H9 (cell line): ENCODE measurements at regions not wholly inside any gene's neighbourhood (a gene's known extent, or its start where the extent isn't known, plus 50 kb on each side); places are given as distances from the start of the nearest gene placed in this dataset.

ENCODE experiments used
- DNase-seq: peaks from one replicate; pipeline ENCODE4 v3.0.0-alpha.2; 2017
- H2AFZ ChIP-seq: one replicate; pipeline ENCODE4 v1.6.1; 2013; ENCODE audit warnings: mild to moderate bottlenecking, low read length, control low read depth, moderate library complexity
- H2AK5ac ChIP-seq: 2 replicates; pipeline ENCODE4 v1.6.1; 2013; ENCODE audit warnings: low read length, control low read depth, mixed read lengths; ENCODE audit not compliant: insufficient read length
- H2BK120ac ChIP-seq: one replicate; pipeline ENCODE4 v1.6.1; 2013; ENCODE audit warnings: low read depth, mild to moderate bottlenecking, low read length, control low read depth, inconsistent platforms; ENCODE audit not compliant: poor library complexity, severe bottlenecking
- H2BK12ac ChIP-seq: 2 replicates; pipeline ENCODE4 v1.6.1; 2013; ENCODE audit warnings: low read length, control low read depth, mixed read lengths, low read depth; ENCODE audit not compliant: insufficient read length
- H2BK15ac ChIP-seq: 2 replicates; pipeline ENCODE4 v1.6.1; 2013; ENCODE audit warnings: low read depth, low read length, control low read depth
- H2BK20ac ChIP-seq: one replicate; pipeline ENCODE4 v1.6.1; 2013; ENCODE audit warnings: low read depth, mild to moderate bottlenecking, low read length, control low read depth, inconsistent platforms; ENCODE audit not compliant: poor library complexity, severe bottlenecking
- H2BK5ac ChIP-seq: 2 replicates; pipeline ENCODE4 v1.6.1; 2013; ENCODE audit warnings: low read length, control low read depth, mixed read lengths; ENCODE audit not compliant: insufficient read length
- H3K14ac ChIP-seq: 2 replicates; pipeline ENCODE4 v1.6.1; 2013; ENCODE audit warnings: low read length, control low read depth; ENCODE audit not compliant: insufficient read depth
- H3K18ac ChIP-seq: 2 replicates; pipeline ENCODE4 v1.6.1; 2013; ENCODE audit warnings: low read depth, mild to moderate bottlenecking, mixed read lengths, low read length, control low read depth; ENCODE audit not compliant: insufficient read length
- H3K23ac ChIP-seq: 2 replicates; pipeline ENCODE4 v1.6.1; 2013; ENCODE audit warnings: low read length, control low read depth, mixed read lengths, low read depth; ENCODE audit not compliant: insufficient read length
- H3K23me2 ChIP-seq: 2 replicates; pipeline ENCODE4 v1.6.1; 2013; ENCODE audit warnings: low read depth, mild to moderate bottlenecking, mixed read lengths, low read length, control low read depth; ENCODE audit not compliant: insufficient read length, poor library complexity, severe bottlenecking
- H3K27ac ChIP-seq: 2 replicates; pipeline ENCODE4 v1.5.1; 2013; ENCODE audit warnings: low read length, control low read depth, mixed read lengths, low read depth; ENCODE audit not compliant: insufficient read length
- H3K27me3 ChIP-seq: 2 replicates; pipeline ENCODE4 v1.6.1; 2013; ENCODE audit warnings: low read length, control low read depth, inconsistent platforms; ENCODE audit not compliant: insufficient read depth
- H3K4ac ChIP-seq: 2 replicates; pipeline ENCODE4 v1.6.1; 2013; ENCODE audit warnings: low read depth, mild to moderate bottlenecking, control low read depth, inconsistent platforms, low read length, moderate library complexity
- H3K4me1 ChIP-seq: 2 replicates; pipeline ENCODE4 v1.6.1; 2013; ENCODE audit warnings: low read length, control low read depth, inconsistent platforms; ENCODE audit not compliant: insufficient read depth
- H3K4me2 ChIP-seq: 2 replicates; pipeline ENCODE4 v1.6.1; 2013; ENCODE audit warnings: low read length, control low read depth, mixed read lengths; ENCODE audit not compliant: insufficient read length, insufficient read depth
- H3K56ac ChIP-seq: 2 replicates; pipeline ENCODE4 v1.6.1; 2013; ENCODE audit warnings: low read depth, mild to moderate bottlenecking, mixed read lengths, low read length, control low read depth; ENCODE audit not compliant: insufficient read length
- H3K79me1 ChIP-seq: 2 replicates; pipeline ENCODE4 v1.6.1; 2013; ENCODE audit warnings: low read depth, mild to moderate bottlenecking, moderate library complexity, low read length, control low read depth, inconsistent platforms; ENCODE audit not compliant: insufficient read depth, poor library complexity, severe bottlenecking
- H3K79me2 ChIP-seq: 2 replicates; pipeline ENCODE4 v1.6.1; 2013; ENCODE audit warnings: low read length, control low read depth, inconsistent platforms; ENCODE audit not compliant: insufficient read depth
- H3K9ac ChIP-seq: 2 replicates; pipeline ENCODE4 v1.6.1; 2013; ENCODE audit warnings: low read length, control low read depth, mixed read lengths; ENCODE audit not compliant: insufficient read length; ENCODE audit errors: extremely low read depth
- H3K9me3 ChIP-seq: one replicate; pipeline ENCODE4 v1.6.1; 2013; ENCODE audit warnings: low read depth, low read length, inconsistent platforms; ENCODE audit not compliant: control insufficient read depth
- H3T11ph ChIP-seq: one replicate; pipeline ENCODE4 v1.6.1; 2013; ENCODE audit warnings: mild to moderate bottlenecking, low read length, control low read depth, inconsistent platforms
- H4K20me1 ChIP-seq: one replicate; pipeline ENCODE4 v1.6.1; 2013; ENCODE audit not compliant: control insufficient read depth, insufficient read length, insufficient read depth
- H4K5ac ChIP-seq: 2 replicates; pipeline ENCODE4 v1.6.1; 2013; ENCODE audit warnings: low read depth, mild to moderate bottlenecking, mixed read lengths, low read length, control low read depth; ENCODE audit not compliant: insufficient read length
- H4K8ac ChIP-seq: replicated peaks from 2 replicates; pipeline ENCODE4 v1.6.1; 2013; ENCODE audit warnings: low read length, control low read depth, mixed read lengths, low read depth; ENCODE audit not compliant: insufficient read length
- H4K91ac ChIP-seq: 2 replicates; pipeline ENCODE4 v1.6.1; 2013; ENCODE audit warnings: low read depth, mild to moderate bottlenecking, moderate library complexity, mixed read lengths, low read length, control low read depth; ENCODE audit not compliant: insufficient read length
- H3K27ac Mint-ChIP-seq, 3 experiments: 2 replicates in 2 of 3; 3 replicates in 1 of 3; pipeline ENCODE4 v1.8.0; 2020 to 2021; ENCODE audit warnings: mixed read lengths in 3 of 3, mild to moderate bottlenecking in 1 of 3, moderate library complexity in 1 of 3
- H3K27me3 Mint-ChIP-seq: 2 replicates; pipeline ENCODE4 v1.8.0; 2021; ENCODE audit warnings: low read depth, mild to moderate bottlenecking, moderate library complexity, mixed read lengths
- H3K36me3 Mint-ChIP-seq, 3 experiments: 2 replicates in 2 of 3; 3 replicates in 1 of 3; pipeline ENCODE4 v1.8.0; 2020 to 2021; ENCODE audit warnings: low read depth in 3 of 3, mixed read lengths in 3 of 3; ENCODE audit not compliant: insufficient read depth in 1 of 3
- H3K4me1 Mint-ChIP-seq, 2 experiments: 2 replicates each; pipeline ENCODE4 v1.8.0; 2020; ENCODE audit warnings: mixed read lengths in 2 of 2
- H3K4me3 Mint-ChIP-seq, 2 experiments: 2 replicates in 1 of 2; 3 replicates in 1 of 2; pipeline ENCODE4 v1.8.0; 2020 to 2021; ENCODE audit warnings: mild to moderate bottlenecking in 2 of 2, mixed read lengths in 2 of 2, moderate library complexity in 1 of 2
- H3K9me3 Mint-ChIP-seq, 2 experiments: 2 replicates in 1 of 2; 3 replicates in 1 of 2; pipeline ENCODE4 v1.8.0; 2020; ENCODE audit warnings: mild to moderate bottlenecking in 2 of 2, mixed read lengths in 2 of 2, moderate library complexity in 1 of 2
- WGBS: extraction: QIAGEN DNeasy Blood & Tissue Kit; methylation state at CpG from one replicate; pipeline ENCODE4 v1.1.7; 2013; ENCODE audit warnings: missing lambda C conversion rate, low lambda C conversion rate, mixed read lengths; ENCODE audit not compliant: insufficient read length; ENCODE audit errors: extremely low coverage; 5-methylcytosine and 5-hydroxymethylcytosine counted together
- TF ChIP-seq, protein P1 (sequence below): fragments of 200-600 bp; sonication (generic); conservative IDR thresholded peaks from 3 replicates; pipeline ENCODE4 v1.8.0; 2021; ENCODE audit warnings: antibody characterized with exemption, mild to moderate bottlenecking

DNA sequence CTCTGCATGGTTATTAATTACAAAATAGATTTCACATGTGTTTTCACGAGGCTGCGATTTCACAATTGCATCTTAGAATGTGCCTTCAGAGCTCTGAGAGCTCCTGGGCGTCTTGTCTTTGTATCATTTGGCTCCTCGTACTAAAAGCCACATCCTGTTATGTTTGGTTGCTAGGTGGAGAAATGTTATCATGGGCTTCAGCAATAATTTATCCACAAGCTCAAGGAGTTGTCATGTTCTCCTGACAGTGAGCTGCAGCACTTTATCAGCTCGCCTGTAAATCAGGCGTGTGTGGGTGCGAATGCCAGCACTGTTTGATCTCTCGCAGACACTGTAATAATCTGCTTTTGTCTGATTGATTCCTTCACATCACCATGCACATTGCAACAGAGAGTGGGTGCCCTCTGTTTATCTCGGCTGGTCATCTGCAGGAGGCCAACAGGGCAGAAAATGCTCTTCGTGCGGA is 218.6 kb upstream of the ZFP64 start:
- Mint-ChIP-seq H3K4me1 (no peaks in the 10 kb centered on the region), H3K27me3 (no peaks in the 10 kb centered on the region), H3K27ac (no peak overlapping the region), H3K4me3 (no peak overlapping the region), H3K36me3 (no peaks in the 10 kb centered on the region; a peak in 2 of 7 replicates), H3K9me3 (peaks cover 5 to 8% of the 10 kb centered on the region in 2 experiments; a peak in 3 of 5 replicates)
- Histone ChIP-seq H4K5ac (no peak overlapping the region), H3K14ac (no peak overlapping the region), H2BK120ac (no peak overlapping the region), H3K18ac (no peak overlapping the region), H3K27me3 (no peaks in the 10 kb centered on the region), H2AK5ac (no peak overlapping the region), H3T11ph (no peak overlapping the region), H3K4ac (no peak overlapping the region), H3K79me2 (no peaks in the 10 kb centered on the region), H4K20me1 (no peaks in the 10 kb centered on the region), H3K23ac (no peak overlapping the region), H2BK5ac (no peak overlapping the region), H4K91ac (no peak overlapping the region), H2BK20ac (no peak overlapping the region), H3K27ac (no peak overlapping the region), H2BK15ac (no peak overlapping the region), H3K9me3 (no peaks in the 10 kb centered on the region), H3K4me1 (no peaks in the 10 kb centered on the region), H3K4me2 (no peak overlapping the region), H4K8ac (no peak overlapping the region), H2BK12ac (no peak overlapping the region), H3K56ac (no peak overlapping the region), H3K9ac (no peak overlapping the region), H3K79me1 (no peaks in the 10 kb centered on the region), H2AFZ (no peak overlapping the region), H3K23me2 (no peaks in the 10 kb centered on the region)
- DNase-seq, result no peak
- WGBS, result no CpG with 5 or more reads among the region's 11 CpGs
- TF ChIP-seq, protein P1, sequence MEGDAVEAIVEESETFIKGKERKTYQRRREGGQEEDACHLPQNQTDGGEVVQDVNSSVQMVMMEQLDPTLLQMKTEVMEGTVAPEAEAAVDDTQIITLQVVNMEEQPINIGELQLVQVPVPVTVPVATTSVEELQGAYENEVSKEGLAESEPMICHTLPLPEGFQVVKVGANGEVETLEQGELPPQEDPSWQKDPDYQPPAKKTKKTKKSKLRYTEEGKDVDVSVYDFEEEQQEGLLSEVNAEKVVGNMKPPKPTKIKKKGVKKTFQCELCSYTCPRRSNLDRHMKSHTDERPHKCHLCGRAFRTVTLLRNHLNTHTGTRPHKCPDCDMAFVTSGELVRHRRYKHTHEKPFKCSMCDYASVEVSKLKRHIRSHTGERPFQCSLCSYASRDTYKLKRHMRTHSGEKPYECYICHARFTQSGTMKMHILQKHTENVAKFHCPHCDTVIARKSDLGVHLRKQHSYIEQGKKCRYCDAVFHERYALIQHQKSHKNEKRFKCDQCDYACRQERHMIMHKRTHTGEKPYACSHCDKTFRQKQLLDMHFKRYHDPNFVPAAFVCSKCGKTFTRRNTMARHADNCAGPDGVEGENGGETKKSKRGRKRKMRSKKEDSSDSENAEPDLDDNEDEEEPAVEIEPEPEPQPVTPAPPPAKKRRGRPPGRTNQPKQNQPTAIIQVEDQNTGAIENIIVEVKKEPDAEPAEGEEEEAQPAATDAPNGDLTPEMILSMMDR, result no peak
